ENCODE measurements at regions not wholly inside any gene's neighbourhood (a gene's known extent, or its start where the extent isn't known, plus 50 kb on each side); places are given as distances from the start of the nearest gene placed in this dataset.
"Not testable (repeated sequence)": the region's sequence is repeated elsewhere in the genome, so short reads cannot be mapped to it uniquely, and the experiment has no call there.

DNA sequence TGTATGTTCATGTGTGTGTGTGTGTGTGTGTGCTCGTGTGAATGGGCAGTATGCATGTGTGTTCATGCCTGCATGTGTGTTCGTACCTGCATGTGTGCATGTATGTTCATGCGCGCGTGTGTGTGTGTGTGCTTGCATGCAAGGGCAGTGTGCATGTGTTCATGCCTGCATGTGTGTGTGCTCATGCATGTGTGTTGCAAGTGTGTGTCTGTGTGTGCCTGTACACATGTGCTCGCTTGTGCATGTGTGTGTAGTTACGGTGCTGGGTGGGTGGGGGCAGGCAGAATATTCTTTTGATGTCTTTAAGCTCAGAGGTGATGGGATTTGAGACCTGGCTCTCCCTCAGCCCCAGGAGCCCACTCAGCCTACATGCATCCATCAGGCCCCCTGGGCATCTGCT lies 822.1 kb downstream of the BRD1 start:
- no peak for TF ChIP-seq ZFX (IDR thresholded peaks at IDR 0.05; ENCODE audit: borderline replicate concordance)
- TF ChIP-seq, protein P1, sequence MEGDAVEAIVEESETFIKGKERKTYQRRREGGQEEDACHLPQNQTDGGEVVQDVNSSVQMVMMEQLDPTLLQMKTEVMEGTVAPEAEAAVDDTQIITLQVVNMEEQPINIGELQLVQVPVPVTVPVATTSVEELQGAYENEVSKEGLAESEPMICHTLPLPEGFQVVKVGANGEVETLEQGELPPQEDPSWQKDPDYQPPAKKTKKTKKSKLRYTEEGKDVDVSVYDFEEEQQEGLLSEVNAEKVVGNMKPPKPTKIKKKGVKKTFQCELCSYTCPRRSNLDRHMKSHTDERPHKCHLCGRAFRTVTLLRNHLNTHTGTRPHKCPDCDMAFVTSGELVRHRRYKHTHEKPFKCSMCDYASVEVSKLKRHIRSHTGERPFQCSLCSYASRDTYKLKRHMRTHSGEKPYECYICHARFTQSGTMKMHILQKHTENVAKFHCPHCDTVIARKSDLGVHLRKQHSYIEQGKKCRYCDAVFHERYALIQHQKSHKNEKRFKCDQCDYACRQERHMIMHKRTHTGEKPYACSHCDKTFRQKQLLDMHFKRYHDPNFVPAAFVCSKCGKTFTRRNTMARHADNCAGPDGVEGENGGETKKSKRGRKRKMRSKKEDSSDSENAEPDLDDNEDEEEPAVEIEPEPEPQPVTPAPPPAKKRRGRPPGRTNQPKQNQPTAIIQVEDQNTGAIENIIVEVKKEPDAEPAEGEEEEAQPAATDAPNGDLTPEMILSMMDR (IDR thresholded peaks at IDR 0.05) = no peak
- no peak overlapping the region for H3K27ac ChIP-seq

DNA sequence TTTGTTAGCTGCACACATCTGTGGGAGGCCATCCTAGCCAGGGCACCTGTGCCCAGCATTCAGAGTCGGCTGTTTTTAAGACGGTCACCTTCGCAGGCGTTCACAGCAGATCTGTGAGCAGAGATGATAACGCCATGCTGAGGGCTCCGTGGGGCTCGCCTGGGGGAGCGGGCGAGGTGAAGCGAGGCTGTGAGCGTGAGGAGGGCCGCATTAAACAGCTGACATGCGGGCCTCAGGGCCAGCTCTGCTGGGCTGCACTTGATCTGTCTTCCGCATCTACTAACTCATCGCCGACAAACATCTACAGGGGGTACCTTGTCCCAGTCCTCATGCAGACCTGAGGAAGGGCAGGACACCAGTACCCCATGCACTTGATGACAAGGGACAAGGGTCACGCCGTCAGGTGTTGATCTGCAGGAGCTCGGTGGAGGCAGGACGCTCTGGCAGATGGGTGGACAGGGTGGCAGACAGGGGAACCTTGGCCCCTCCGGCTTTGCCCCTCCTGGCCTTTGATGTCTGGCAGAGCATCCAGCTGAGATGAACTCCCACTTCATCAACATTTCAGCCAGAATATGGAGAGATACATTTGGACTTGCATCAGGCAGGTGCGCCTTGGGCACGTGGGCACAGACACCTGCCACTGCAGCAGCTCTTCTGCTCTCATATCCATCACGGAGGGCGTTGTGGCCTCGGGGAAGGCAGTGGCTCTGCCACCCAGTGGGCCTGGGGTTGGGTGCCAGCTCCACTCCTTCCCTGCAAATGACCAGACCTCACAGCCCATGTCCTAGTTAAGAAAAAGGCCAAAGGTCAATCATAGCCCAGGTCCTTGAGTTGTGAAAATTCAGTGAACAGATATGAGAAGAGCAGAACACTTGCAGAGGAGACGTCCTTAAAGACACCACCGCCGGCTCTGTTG lies 822.9 kb downstream of the BRD1 start:
- no peak overlapping the region for H3K27ac ChIP-seq
- no peak for TF ChIP-seq ZFX (IDR thresholded peaks at IDR 0.05; ENCODE audit: borderline replicate concordance)
- TF ChIP-seq, protein P1 (IDR thresholded peaks at IDR 0.05) = no peak

DNA sequence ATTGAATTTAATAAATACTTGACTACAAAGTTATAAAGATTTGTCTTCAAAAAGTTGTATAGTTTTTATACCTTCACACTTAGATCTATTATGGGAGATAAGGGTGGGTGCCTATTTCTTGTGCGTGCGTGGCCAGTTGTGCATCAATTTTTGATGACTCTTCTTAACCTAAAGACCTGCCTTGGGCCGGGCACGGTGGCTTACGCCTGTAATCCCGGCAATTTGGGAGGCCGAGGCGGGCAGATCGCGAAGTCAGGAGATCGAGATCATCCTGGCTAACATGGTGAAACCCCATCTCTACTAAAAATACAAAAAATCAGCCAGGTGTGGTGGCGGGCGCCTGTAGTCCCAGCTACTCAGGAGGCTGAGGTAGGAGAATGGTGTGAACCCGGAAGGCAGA lies 830.1 kb downstream of the BRD1 start:
- H3K27ac ChIP-seq = not testable (repeated sequence)

DNA sequence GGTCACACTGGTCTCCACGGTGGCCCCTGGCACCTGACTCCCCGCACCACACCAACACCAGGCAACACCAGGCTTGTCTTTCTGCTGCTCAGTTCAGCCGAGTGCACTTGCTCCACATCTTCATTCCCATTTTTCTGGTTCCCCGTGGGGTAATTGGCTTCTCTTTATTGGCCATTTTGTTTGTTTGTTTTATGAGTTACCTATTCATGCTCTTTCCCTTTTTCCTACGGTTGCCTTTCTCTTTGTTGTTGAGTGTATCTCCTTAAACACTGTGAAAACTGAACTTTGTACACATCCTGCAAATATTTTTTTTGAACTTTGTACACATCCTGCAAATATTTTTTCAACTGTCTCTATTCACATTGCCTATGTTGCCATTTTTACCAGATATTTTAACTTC lies 834.0 kb downstream of the BRD1 start:
- TF ChIP-seq, protein P1 (IDR thresholded peaks at IDR 0.05) = no peak
- no peak for TF ChIP-seq ZFX (IDR thresholded peaks at IDR 0.05; ENCODE audit: borderline replicate concordance)
- H3K27ac ChIP-seq = no peak overlapping the region

DNA sequence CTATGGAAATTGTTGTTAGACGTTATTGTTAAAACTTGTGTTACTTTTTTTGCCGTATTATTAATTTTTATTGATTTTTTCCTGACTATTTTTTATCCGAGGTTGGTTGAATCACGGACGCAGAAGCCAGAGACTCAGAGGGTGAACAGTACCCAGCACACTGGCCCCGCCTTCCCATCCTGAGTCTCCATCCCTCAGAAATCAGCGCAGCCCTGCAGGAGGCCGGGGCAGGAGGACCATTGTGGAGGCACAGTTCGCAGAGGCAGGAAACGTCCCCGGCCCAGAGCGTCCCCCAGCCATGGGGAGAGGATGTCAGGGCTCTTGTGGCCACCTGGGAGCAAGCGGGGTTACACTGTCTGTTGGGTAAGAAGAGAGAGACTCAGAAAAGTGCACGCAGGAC lies 843.0 kb downstream of the BRD1 start:
- TF ChIP-seq, protein P1 (IDR thresholded peaks at IDR 0.05) = no peak
- TF ChIP-seq ZFX (IDR thresholded peaks at IDR 0.05; ENCODE audit: borderline replicate concordance) = no peak

DNA sequence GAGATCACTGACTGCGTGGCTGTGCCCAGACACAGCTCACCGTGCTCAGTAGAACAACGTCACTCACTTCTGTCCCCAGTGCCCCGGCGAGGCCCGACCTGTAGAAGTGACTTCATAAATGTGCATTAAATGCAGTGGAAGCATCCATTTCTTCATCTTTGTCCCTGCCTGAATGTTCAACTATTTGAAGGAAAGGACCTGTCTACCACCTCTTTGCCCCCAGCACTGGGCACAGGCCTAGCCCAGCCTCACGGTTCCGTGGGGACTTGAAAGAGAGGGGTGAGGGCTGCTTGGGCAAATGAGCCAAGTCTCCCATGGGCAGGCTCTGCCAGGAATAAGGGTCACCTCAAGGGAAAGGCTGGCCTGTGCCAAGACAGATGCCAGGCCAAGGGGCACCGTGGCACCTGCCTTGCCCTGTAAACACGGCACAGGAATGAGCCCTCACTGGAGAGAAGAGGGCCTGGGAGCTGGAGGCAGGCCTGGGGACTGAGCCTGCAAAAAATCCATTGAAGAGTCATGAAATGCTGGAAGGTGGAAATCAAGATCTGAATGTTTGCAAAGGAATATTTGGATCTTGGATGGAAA lies 845.3 kb downstream of the BRD1 start:
- H3K27ac ChIP-seq = no peak overlapping the region
- TF ChIP-seq, protein P1 (IDR thresholded peaks at IDR 0.05) = no peak
- TF ChIP-seq ZFX (IDR thresholded peaks at IDR 0.05; ENCODE audit: borderline replicate concordance) = no peak

More for the DNA sequence above, 843.0 kb downstream of the BRD1 start:
- H3K27ac ChIP-seq = no peak overlapping the region

DNA sequence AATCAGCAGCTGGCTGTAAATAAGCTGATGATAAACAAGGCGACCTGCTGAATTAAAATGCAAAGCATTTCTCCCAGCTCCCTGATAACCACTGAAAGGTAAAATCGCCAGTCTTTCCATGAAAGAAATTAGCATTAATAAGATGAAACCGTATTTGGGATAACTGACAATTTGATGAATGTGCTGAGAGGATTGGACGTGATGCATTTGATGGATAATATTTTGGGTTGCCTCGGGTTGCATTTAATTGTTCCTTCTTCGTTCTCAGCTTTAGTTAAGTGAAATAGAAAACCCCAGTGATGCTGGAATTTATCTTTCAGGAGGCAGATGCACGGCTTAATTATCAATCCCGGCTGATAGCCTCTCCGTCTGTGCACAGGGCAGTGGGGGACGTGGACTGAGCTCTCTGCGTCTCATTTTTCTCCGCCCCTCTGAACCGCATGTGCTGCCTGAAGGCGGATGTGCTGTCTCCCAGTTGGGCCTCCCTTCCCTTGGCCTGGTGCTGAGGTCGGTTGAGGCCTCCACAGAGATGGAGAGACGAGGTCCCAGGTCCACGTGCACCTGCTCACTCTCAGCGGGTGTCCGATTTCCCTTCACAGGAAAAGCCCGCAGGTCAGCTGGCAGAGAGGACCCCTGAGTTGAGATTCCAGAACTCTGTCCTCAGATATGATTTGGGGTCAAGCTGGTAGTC lies 846.2 kb downstream of the BRD1 start:
- no peak overlapping the region for H3K27ac ChIP-seq
- no peak for TF ChIP-seq ZFX (IDR thresholded peaks at IDR 0.05; ENCODE audit: borderline replicate concordance)
- TF ChIP-seq, protein P1 (IDR thresholded peaks at IDR 0.05) = no peak
